ENCODE measurements at regions not wholly inside any gene's neighbourhood (a gene's known extent, or its start where the extent isn't known, plus 50 kb on each side); places are given as distances from the start of the nearest gene placed in this dataset.

DNA sequence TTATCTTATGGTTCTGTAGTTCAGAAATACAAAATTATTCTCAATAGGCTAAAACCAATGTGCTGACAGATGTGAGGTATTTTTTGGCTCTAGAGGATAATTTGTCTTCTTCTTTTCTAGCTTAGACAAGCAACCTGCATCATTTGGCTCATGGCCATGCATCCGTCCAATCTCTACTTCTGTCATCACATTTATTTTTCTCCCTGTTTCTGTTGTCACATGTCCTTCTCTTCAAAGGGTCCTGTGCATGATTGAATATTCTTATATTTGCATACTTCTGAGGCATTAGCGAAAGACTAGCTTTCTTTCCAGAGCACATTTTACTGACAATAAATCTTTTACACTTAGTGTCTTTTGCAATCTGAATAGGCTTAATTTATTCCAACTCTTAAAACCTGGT lies 564.7 kb downstream of the CDH10 start:
- Histone ChIP-seq H3K27me3 (replicated peaks; ENCODE audit: control insufficient read depth, insufficient read depth, low read length) (no peaks in the 10 kb centered on the region), H3K4me3 (ENCODE audit: low read depth, low read length) (no peak overlapping the region), H3K36me3 (ENCODE audit: control insufficient read depth, insufficient read depth, low read length) (no peaks in the 10 kb centered on the region), H3K9me3 (no peaks in the 10 kb centered on the region), H3K4me1 (no peaks in the 10 kb centered on the region)
- Mint-ChIP-seq H3K9me3 (ENCODE audit: unreplicated experiment) (no peaks in the 10 kb centered on the region), H3K4me1 (ENCODE audit: low read depth, unreplicated experiment) (no peaks in the 10 kb centered on the region), H3K4me3 (ENCODE audit: unreplicated experiment) (no peak overlapping the region), H3K27me3 (ENCODE audit: insufficient read depth, unreplicated experiment) (no peaks in the 10 kb centered on the region), H3K36me3 (ENCODE audit: insufficient read depth, unreplicated experiment) (no peaks in the 10 kb centered on the region), H3K27ac (ENCODE audit: unreplicated experiment) (no peak overlapping the region)
- no TSS peak for BruUV-seq (replicated peaks)
- TF ChIP-seq, protein P1, sequence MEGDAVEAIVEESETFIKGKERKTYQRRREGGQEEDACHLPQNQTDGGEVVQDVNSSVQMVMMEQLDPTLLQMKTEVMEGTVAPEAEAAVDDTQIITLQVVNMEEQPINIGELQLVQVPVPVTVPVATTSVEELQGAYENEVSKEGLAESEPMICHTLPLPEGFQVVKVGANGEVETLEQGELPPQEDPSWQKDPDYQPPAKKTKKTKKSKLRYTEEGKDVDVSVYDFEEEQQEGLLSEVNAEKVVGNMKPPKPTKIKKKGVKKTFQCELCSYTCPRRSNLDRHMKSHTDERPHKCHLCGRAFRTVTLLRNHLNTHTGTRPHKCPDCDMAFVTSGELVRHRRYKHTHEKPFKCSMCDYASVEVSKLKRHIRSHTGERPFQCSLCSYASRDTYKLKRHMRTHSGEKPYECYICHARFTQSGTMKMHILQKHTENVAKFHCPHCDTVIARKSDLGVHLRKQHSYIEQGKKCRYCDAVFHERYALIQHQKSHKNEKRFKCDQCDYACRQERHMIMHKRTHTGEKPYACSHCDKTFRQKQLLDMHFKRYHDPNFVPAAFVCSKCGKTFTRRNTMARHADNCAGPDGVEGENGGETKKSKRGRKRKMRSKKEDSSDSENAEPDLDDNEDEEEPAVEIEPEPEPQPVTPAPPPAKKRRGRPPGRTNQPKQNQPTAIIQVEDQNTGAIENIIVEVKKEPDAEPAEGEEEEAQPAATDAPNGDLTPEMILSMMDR (IDR thresholded peaks at IDR 0.05; ENCODE audit: insufficient read depth in 1 of 2, low read depth in 1 of 2, low read length in 1 of 2, severe bottlenecking in 1 of 2, unreplicated experiment in 1 of 2): no peak
- ChIA-PET POLR2A (no interaction called here), CTCF (no interaction called here)
- no peak for DNase-seq
- intact Hi-C loops (cut with micrococcal nuclease; ENCODE audit: unreplicated experiment): no loop called here

DNA sequence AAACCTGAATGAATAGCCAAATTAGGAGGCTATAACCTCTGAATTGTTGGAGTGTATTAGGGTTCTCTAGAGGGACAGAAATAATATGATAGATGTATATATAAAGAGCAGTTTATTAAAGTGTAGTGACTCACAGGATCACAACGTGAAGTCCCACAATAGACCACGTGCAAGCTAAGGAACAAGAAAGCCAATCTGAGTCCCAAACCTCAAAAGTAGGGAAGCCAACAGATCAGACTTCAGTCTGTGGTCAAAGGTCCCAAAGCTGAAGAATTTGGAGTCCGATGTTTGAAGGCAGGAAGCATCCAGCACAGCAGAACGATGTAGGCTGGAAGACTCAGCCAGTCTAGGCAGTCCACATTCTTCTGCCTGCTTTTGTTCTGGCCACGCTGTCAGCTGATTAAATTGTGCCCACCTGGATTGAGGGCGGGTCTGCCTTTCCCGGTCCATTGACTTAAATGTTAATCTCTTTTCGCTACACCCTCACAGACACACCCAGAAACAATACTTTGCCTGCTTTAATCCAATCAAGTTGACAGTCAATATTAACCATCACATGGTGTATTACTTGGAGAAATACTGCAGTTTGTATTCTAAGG lies 550.6 kb downstream of the CDH10 start:
- BruUV-seq (replicated peaks): no TSS peak
- Histone ChIP-seq H3K36me3 (ENCODE audit: control insufficient read depth, insufficient read depth, low read length) (no peaks in the 10 kb centered on the region), H3K4me3 (ENCODE audit: low read depth, low read length) (no peak overlapping the region), H3K4me1 (no peaks in the 10 kb centered on the region), H3K9me3 (no peaks in the 10 kb centered on the region), H3K27me3 (replicated peaks; ENCODE audit: control insufficient read depth, insufficient read depth, low read length) (no peaks in the 10 kb centered on the region)
- no peaks in the 10 kb centered on the region for H3K4me1 Mint-ChIP-seq (ENCODE audit: low read depth, unreplicated experiment)
- TF ChIP-seq, protein P1 (IDR thresholded peaks at IDR 0.05; ENCODE audit: insufficient read depth in 1 of 2, low read depth in 1 of 2, low read length in 1 of 2, severe bottlenecking in 1 of 2, unreplicated experiment in 1 of 2): no peak
- CTCF ChIA-PET: no interaction called here
- POLR2A ChIA-PET: no interaction called here
- no peak for DNase-seq
- no peak overlapping the region for H3K27ac Mint-ChIP-seq (ENCODE audit: unreplicated experiment)
- no peaks in the 10 kb centered on the region for H3K27me3 Mint-ChIP-seq (ENCODE audit: insufficient read depth, unreplicated experiment)
- H3K36me3 Mint-ChIP-seq (ENCODE audit: insufficient read depth, unreplicated experiment): no peaks in the 10 kb centered on the region
- intact Hi-C loops (cut with micrococcal nuclease; ENCODE audit: unreplicated experiment): no loop called here
- peaks cover 11% of the 10 kb centered on the region for H3K9me3 Mint-ChIP-seq (ENCODE audit: unreplicated experiment)
- no peak overlapping the region for H3K4me3 Mint-ChIP-seq (ENCODE audit: unreplicated experiment)

DNA sequence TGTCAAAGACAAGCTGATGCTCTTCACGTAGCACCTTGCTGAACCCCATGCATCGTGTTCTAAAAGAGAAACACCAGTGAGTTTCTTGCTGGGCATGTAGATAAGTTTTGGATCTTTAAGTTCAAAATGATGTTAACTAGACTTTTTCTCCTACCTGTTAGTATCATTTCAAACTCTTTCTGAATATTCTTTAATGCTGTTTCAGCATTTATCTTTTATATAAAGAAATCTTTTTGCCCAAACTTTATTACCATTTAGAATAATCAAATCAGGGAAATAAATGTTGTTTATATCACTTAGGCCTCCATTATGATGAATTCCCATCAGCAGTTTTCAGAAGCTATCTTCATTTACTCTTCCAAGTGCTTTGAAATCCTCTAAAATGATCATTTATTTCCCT lies 542.8 kb downstream of the CDH10 start:
- Histone ChIP-seq H3K27me3 (replicated peaks; ENCODE audit: control insufficient read depth, insufficient read depth, low read length) (no peaks in the 10 kb centered on the region), H3K4me1 (no peaks in the 10 kb centered on the region), H3K4me3 (ENCODE audit: low read depth, low read length) (no peak overlapping the region), H3K36me3 (ENCODE audit: control insufficient read depth, insufficient read depth, low read length) (no peaks in the 10 kb centered on the region), H3K9me3 (no peaks in the 10 kb centered on the region)
- TF ChIP-seq, protein P1 (IDR thresholded peaks at IDR 0.05; ENCODE audit: insufficient read depth in 1 of 2, low read depth in 1 of 2, low read length in 1 of 2, severe bottlenecking in 1 of 2, unreplicated experiment in 1 of 2): no peak
- no peak for DNase-seq
- CTCF ChIA-PET: no interaction called here
- H3K27ac Mint-ChIP-seq (ENCODE audit: unreplicated experiment): no peak overlapping the region
- H3K27me3 Mint-ChIP-seq (ENCODE audit: insufficient read depth, unreplicated experiment): no peaks in the 10 kb centered on the region
- no peaks in the 10 kb centered on the region for H3K4me1 Mint-ChIP-seq (ENCODE audit: low read depth, unreplicated experiment)
- BruUV-seq (replicated peaks): no TSS peak
- POLR2A ChIA-PET: no interaction called here
- H3K9me3 Mint-ChIP-seq (ENCODE audit: unreplicated experiment): peaks cover 8% of the 10 kb centered on the region
- intact Hi-C loops (cut with micrococcal nuclease; ENCODE audit: unreplicated experiment): no loop called here
- no peaks in the 10 kb centered on the region for H3K36me3 Mint-ChIP-seq (ENCODE audit: insufficient read depth, unreplicated experiment)
- no peak overlapping the region for H3K4me3 Mint-ChIP-seq (ENCODE audit: unreplicated experiment)

Data from Caco-2 (cell line).